NOMO-1 treated with dmso at 0.1 percent for 144 hours (cell line): ENCODE measurements at regions not wholly inside any gene's neighbourhood (a gene's known extent, or its start where the extent isn't known, plus 50 kb on each side); places are given as distances from the start of the nearest gene placed in this dataset.
"Not testable (repeated sequence)": the region's sequence is repeated elsewhere in the genome, so short reads cannot be mapped to it uniquely, and the experiment has no call there.

Experiments used
- DNase-seq: peaks from one replicate; lab custom pipeline; 2025; ENCODE audit not compliant: unreplicated experiment; lab: John Stamatoyannopoulos, UW

- no peak for DNase-seq
Observed at GRCh38 chr2:128593518-128593878, 274.8 kb upstream of the HS6ST1 start.

- no peak for DNase-seq
Observed at GRCh38 chr2:128593879-128594650, 275.4 kb upstream of the HS6ST1 start.

GRCh38 chr2:128594651-128594910 is 275.9 kb upstream of the HS6ST1 start:
- no peak for DNase-seq

- DNase-seq: no peak
Observed at GRCh38 chr2:128594953-128595677, 276.4 kb upstream of the HS6ST1 start.

- no peak for DNase-seq
Observed at GRCh38 chr2:128595763-128596395, 277.2 kb upstream of the HS6ST1 start.

GRCh38 chr2:128596396-128597120 is 277.9 kb upstream of the HS6ST1 start:
- DNase-seq: no peak

- DNase-seq: no peak
Observed at GRCh38 chr2:128597121-128597762, 278.6 kb upstream of the HS6ST1 start.

GRCh38 chr2:128598260-128598659 is 279.6 kb upstream of the HS6ST1 start:
- DNase-seq: not testable (repeated sequence)

GRCh38 chr2:128598862-128599441 is 280.3 kb upstream of the HS6ST1 start:
- no peak for DNase-seq

GRCh38 chr2:128599700-128600099 is 281.0 kb upstream of the HS6ST1 start:
- no peak for DNase-seq

GRCh38 chr2:128600581-128601297 is 282.1 kb upstream of the HS6ST1 start:
- no peak for DNase-seq

GRCh38 chr2:128601298-128602037 is 282.8 kb upstream of the HS6ST1 start:
- DNase-seq: no peak

GRCh38 chr2:128602038-128602698 is 283.5 kb upstream of the HS6ST1 start:
- DNase-seq: no peak

- DNase-seq: no peak
Observed at GRCh38 chr2:128602699-128603101, 284.0 kb upstream of the HS6ST1 start.

GRCh38 chr2:128603411-128603924 is 284.8 kb upstream of the HS6ST1 start:
- no peak for DNase-seq

GRCh38 chr2:128604045-128604444 is 285.4 kb upstream of the HS6ST1 start:
- DNase-seq: no peak

GRCh38 chr2:128604581-128604980 is 285.9 kb upstream of the HS6ST1 start:
- not testable (repeated sequence) for DNase-seq

- no peak for DNase-seq
Observed at GRCh38 chr2:128605421-128605820, 286.8 kb upstream of the HS6ST1 start.

- DNase-seq: no peak
Observed at GRCh38 chr2:128605931-128606330, 287.3 kb upstream of the HS6ST1 start.
